RWPE2 (cell line): ENCODE measurements at regions not wholly inside any gene's neighbourhood (a gene's known extent, or its start where the extent isn't known, plus 50 kb on each side); places are given as distances from the start of the nearest gene placed in this dataset.

Experiments used
- ATAC-seq: fragments of 200-7000 bp; cut with Tn5 transposase; 3 replicates; pipeline ENCODE4 v1.9.1; 2021; ENCODE audit warnings: low read depth
- DNase-seq: peaks from one replicate; pipeline ENCODE4 v3.0.0-alpha.2; 2020; ENCODE audit warnings: low spot score
- H3K27ac ChIP-seq: fragments of 450-650 bp; 2 replicates; pipeline ENCODE4 v1.5.1; 2017; ENCODE audit warnings: mild to moderate bottlenecking; ENCODE audit not compliant: poor library complexity, severe bottlenecking
- H3K27me3 ChIP-seq: fragments of 250-450 bp; sonication (Bioruptor Pico); 2 replicates; pipeline ENCODE4 v1.5.1; 2021; ENCODE audit warnings: mild to moderate bottlenecking, moderate library complexity; ENCODE audit not compliant: insufficient read depth, poor library complexity, severe bottlenecking
- H3K36me3 ChIP-seq: fragments of 250-450 bp; sonication (Bioruptor Pico); 2 replicates; pipeline ENCODE4 v1.5.1; 2020; ENCODE audit warnings: low read depth, mild to moderate bottlenecking, moderate library complexity
- H3K4me1 ChIP-seq: fragments of 250-450 bp; sonication (Bioruptor Pico); 2 replicates; pipeline ENCODE4 v1.5.1; 2021; ENCODE audit warnings: mild to moderate bottlenecking, moderate library complexity; ENCODE audit not compliant: insufficient read depth, poor library complexity, severe bottlenecking
- H3K4me3 ChIP-seq: fragments of 250-450 bp; sonication (Bioruptor Pico); 2 replicates; pipeline ENCODE4 v1.5.1; 2021; ENCODE audit warnings: mild to moderate bottlenecking, moderate library complexity; ENCODE audit not compliant: severe bottlenecking
- H3K9me3 ChIP-seq: fragments of 250-450 bp; sonication (Bioruptor Pico); 2 replicates; pipeline ENCODE4 v1.5.1; 2021; ENCODE audit warnings: mild to moderate bottlenecking, moderate library complexity; ENCODE audit not compliant: severe bottlenecking
- TF ChIP-seq, protein P1 (sequence below): fragments of 450-650 bp; IDR thresholded peaks from one replicate; pipeline ENCODE4 v1.5.1; 2017; ENCODE audit warnings: mild to moderate bottlenecking, moderate library complexity; ENCODE audit not compliant: poor library complexity, severe bottlenecking

DNA sequence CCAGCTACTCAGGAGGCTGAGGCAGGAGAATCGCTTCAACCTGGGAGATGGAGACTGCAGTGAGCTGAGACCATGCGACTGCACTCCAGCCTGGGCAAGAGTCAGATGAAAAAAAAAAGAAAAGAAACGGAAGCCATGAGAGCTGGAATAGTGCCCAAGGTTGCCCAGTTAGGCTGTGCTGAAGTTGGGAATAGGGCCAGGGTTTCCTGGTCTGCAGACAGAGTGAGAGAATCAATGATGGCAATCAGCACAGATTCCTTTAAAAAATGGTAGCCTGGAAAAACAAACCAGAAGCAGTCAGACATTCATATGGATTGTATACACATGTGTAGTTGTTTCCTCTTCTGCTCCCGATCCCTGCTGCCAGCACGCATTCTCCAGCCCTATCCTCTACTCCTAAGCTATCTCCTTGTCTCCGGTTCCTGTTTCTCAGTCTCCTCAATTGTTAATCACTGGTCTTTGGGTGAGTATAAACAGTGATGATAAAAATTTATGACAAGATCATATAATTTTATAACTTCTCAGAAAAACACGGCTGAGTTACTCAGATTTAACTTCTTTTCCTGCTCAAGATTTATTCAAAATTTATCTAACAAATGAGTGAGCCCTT is 316.2 kb upstream of the UMPS start:
- DNase-seq (no peak), ATAC-seq (no peak)
- TF ChIP-seq, protein P1, sequence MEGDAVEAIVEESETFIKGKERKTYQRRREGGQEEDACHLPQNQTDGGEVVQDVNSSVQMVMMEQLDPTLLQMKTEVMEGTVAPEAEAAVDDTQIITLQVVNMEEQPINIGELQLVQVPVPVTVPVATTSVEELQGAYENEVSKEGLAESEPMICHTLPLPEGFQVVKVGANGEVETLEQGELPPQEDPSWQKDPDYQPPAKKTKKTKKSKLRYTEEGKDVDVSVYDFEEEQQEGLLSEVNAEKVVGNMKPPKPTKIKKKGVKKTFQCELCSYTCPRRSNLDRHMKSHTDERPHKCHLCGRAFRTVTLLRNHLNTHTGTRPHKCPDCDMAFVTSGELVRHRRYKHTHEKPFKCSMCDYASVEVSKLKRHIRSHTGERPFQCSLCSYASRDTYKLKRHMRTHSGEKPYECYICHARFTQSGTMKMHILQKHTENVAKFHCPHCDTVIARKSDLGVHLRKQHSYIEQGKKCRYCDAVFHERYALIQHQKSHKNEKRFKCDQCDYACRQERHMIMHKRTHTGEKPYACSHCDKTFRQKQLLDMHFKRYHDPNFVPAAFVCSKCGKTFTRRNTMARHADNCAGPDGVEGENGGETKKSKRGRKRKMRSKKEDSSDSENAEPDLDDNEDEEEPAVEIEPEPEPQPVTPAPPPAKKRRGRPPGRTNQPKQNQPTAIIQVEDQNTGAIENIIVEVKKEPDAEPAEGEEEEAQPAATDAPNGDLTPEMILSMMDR: no peak
- H3K9me3 ChIP-seq: no peaks in the 10 kb centered on the region
- H3K27me3 ChIP-seq: no peaks in the 10 kb centered on the region
- H3K4me1 ChIP-seq: peaks cover 10% of the 10 kb centered on the region
- no peak overlapping the region for H3K27ac ChIP-seq
- no peak overlapping the region for H3K4me3 ChIP-seq
- H3K36me3 ChIP-seq: no peaks in the 10 kb centered on the region

DNA sequence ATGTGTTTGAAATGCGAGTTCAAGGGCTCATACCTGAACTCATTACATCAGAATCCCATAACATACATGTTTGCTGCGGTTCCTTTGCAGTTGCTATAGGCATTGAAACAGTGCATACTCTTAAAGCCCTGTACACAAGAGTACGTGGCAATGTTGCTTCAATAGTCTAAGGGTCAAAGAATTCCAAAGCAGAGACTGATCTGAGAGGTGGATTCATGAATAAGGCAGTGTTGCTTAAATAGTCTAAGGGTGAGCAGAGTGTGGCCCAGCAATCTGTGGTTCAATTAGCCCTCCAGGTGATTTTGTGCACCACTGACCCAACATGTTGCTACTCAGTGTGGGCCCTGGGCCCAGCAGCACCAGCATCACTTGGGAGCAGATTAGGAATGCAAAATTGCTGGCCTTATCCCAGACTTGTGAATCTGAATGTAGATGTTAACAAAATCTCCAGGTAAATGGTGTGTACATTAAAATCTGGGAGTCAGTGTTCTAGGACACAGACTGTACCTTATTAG is 314.7 kb upstream of the UMPS start:
- DNase-seq (no peak), ATAC-seq (no peak)
- Histone ChIP-seq H3K27me3 (no peaks in the 10 kb centered on the region), H3K9me3 (no peaks in the 10 kb centered on the region), H3K4me1 (peaks cover 1% of the 10 kb centered on the region), H3K36me3 (no peaks in the 10 kb centered on the region), H3K27ac (no peak overlapping the region), H3K4me3 (no peak overlapping the region)
- TF ChIP-seq, protein P1: no peak

DNA sequence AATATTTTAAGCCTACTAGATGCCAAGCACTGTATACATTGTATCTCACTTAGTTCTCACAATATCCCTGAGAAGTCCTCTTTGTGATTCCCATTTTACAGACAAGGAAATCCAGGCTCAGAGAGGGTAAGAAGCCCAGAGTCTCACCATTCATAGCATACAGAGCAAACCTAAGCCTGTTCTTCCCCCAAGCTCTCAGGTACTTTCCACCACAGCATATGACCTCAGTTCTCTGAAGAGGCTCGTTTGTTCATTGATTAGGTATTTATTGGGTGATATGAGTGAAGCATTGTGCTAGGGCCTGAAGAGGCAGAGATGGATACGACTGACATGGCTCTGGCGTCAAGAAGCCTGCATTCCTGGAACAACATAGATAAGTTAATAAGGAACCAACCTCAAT is 310.9 kb upstream of the UMPS start:
- TF ChIP-seq, protein P1: no peak
- Histone ChIP-seq H3K9me3 (no peaks in the 10 kb centered on the region), H3K36me3 (no peaks in the 10 kb centered on the region), H3K27ac (no peak overlapping the region), H3K4me3 (no peak overlapping the region), H3K4me1 (no peaks in the 10 kb centered on the region), H3K27me3 (no peaks in the 10 kb centered on the region)
- no peak for ATAC-seq
- no peak for DNase-seq

DNA sequence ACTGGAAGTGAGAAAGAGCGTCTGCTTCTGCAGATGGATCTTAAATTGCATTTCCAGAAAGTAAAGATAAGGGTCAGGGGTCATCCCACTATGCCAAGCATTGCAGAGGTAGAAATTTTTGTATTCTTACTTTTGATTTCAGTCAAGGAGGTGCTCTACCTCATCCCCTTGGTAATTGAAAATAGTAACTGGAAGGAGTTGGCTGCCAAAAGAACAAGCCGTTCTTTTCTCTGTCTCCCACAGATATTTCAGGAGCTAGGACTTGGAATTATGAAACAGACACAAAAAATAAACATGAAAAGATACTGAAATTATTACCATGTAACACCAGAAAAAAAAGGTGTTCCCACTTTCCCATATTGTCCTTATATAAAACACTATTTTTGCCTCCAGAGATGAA is 309.9 kb upstream of the UMPS start:
- no peak overlapping the region for H3K27ac ChIP-seq
- H3K9me3 ChIP-seq: no peaks in the 10 kb centered on the region
- DNase-seq (no peak), ATAC-seq (no peak)
- no peaks in the 10 kb centered on the region for H3K36me3 ChIP-seq
- H3K27me3 ChIP-seq: no peaks in the 10 kb centered on the region
- no peaks in the 10 kb centered on the region for H3K4me1 ChIP-seq
- TF ChIP-seq, protein P1: no peak
- H3K4me3 ChIP-seq: no peak overlapping the region

DNA sequence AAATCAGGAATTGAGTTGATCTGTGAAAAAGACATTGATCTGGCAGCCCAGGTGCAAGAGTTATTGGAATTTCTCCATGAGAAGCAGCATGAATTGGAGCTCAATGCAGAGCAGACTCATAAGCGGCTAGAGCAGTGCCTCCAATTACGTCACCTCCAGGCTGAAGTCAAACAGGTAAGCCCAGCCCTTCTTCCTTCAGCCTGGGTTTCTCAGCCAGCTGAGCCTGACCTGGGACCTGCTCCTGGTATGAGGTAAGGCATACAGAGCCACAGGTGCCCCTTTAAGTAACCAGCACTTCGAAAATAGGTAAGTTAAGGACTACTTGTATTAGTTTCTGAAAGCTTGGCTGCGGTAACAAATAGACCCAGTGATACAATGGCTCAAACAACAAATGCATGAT is 307.4 kb upstream of the UMPS start:
- Histone ChIP-seq H3K4me1 (no peaks in the 10 kb centered on the region), H3K27me3 (no peaks in the 10 kb centered on the region), H3K4me3 (no peak overlapping the region), H3K27ac (no peak overlapping the region), H3K36me3 (no peaks in the 10 kb centered on the region), H3K9me3 (no peaks in the 10 kb centered on the region)
- TF ChIP-seq, protein P1: no peak
- ATAC-seq (no peak), DNase-seq (no peak)
